Activated naive CD4-positive, alpha-beta T cell treated with anti-CD3 and anti-CD28 coated beads, Interleukin-2, amount 50 U/mL, for 24 hours (primary cell): ENCODE measurements at regions not wholly inside any gene's neighbourhood (a gene's known extent, or its start where the extent isn't known, plus 50 kb on each side); places are given as distances from the start of the nearest gene placed in this dataset.
"Not testable (repeated sequence)": the region's sequence is repeated elsewhere in the genome, so short reads cannot be mapped to it uniquely, and the experiment has no call there.

Source experiments
- H3K27ac Mint-ChIP-seq: one replicate; pipeline ENCODE4 v1.8.0; 2021; ENCODE audit warnings: mild to moderate bottlenecking, mixed read lengths
- H3K27me3 Mint-ChIP-seq: one replicate; pipeline ENCODE4 v1.8.0; 2021; ENCODE audit warnings: mixed read lengths
- H3K36me3 Mint-ChIP-seq: one replicate; pipeline ENCODE4 v1.8.0; 2021; ENCODE audit warnings: mixed read lengths
- H3K4me1 Mint-ChIP-seq: one replicate; pipeline ENCODE4 v1.8.0; 2021; ENCODE audit warnings: mixed read lengths
- H3K4me3 Mint-ChIP-seq: one replicate; pipeline ENCODE4 v1.8.0; 2021; ENCODE audit warnings: mild to moderate bottlenecking, mixed read lengths
- H3K9me3 Mint-ChIP-seq: one replicate; pipeline ENCODE4 v1.8.0; 2021; ENCODE audit warnings: mixed read lengths

DNA sequence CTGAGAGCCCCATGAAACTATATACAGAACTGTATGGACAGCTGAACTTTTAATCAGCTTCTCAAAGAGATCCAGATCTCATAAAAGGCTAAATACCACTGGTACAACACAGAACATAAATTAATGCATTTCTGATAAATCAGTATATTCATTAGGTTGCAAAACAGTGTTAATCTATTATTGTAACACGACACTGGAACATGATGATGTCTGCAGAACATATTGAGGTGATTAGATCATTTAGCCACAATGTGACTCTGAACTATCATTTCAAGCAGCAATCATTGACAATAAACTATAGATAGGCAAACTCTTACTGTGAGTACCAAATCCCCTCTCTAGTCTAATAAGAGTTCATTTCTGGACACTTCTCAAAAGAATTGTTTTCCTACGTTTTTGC lies 50.3 kb downstream of the GASK1B start:
- no peaks in the 10 kb centered on the region for H3K9me3 Mint-ChIP-seq
- no peaks in the 10 kb centered on the region for H3K4me1 Mint-ChIP-seq
- H3K27me3 Mint-ChIP-seq = no peaks in the 10 kb centered on the region
- H3K36me3 Mint-ChIP-seq = no peaks in the 10 kb centered on the region
- H3K27ac Mint-ChIP-seq = no peak overlapping the region
- no peak overlapping the region for H3K4me3 Mint-ChIP-seq

DNA sequence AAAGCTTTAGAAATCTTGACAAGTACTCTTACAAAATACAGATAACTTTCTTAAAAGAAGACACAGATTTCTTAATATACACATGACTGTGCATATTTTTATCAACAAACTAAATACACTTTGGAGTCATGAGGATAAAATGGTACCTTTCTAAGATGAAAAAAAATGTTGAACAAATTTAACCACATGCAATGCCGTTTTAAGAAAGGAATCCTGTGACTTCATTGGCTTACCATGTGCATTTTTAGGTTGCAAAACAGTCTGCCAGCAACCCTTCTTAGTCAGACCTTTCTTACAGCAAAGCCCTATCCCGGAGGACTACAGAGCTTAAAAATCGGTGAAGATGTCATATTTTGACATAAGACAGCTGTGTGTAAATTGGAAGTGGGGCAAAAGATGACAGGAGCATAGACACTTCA lies 51.7 kb downstream of the GASK1B start:
- Mint-ChIP-seq H3K27me3 (no peaks in the 10 kb centered on the region), H3K27ac (no peak overlapping the region), H3K4me3 (no peak overlapping the region), H3K4me1 (no peaks in the 10 kb centered on the region), H3K36me3 (no peaks in the 10 kb centered on the region), H3K9me3 (no peaks in the 10 kb centered on the region)

DNA sequence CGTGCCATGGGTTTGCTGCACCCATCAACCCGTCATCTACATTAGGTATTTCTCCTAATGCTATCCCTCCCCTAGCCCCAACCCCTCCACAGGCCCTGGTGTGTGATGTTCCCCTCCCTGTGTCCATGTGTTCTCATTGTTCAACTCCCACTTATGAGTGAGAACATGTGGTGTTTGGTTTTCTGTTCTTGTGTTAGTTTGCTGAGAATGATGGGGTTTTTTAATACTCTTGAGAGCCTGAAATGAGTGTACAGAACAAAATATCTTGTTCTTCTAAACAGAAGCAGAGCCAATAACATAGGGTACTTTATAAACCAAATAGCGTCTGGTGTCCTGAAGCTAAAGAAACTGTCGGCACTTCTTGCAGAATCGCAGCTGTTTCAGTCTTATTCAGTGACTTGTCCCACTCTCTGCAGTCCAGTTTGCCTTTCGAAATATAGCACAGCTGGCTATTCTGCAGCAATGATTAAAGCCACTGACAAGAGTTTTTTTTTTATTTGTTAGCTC lies 52.1 kb downstream of the GASK1B start:
- not testable (repeated sequence) for H3K4me1 Mint-ChIP-seq, H3K36me3 Mint-ChIP-seq, H3K27ac Mint-ChIP-seq, H3K27me3 Mint-ChIP-seq, H3K4me3 Mint-ChIP-seq, H3K9me3 Mint-ChIP-seq

DNA sequence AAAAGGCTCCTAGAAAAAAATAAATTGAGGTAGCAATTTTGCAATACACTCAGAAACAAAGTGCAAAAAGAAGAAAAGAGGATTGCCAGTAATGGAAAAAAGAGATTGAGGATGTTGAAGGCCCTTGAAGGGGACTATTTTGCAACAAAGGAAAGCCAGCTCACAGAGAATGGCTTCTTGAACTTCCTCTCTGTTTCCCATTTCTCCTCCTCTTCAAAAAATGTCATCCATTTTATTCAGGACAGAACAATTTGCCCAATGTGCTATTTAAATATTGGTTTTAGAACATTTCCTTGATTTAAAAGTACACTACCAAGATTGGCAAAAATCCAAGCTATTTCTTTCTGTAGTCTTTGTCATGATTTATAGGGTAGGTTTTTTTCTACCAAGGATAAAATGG lies 60.2 kb downstream of the GASK1B start:
- Mint-ChIP-seq H3K36me3 (no peaks in the 10 kb centered on the region), H3K27me3 (peaks cover 3% of the 10 kb centered on the region), H3K4me3 (no peak overlapping the region), H3K4me1 (no peaks in the 10 kb centered on the region), H3K27ac (no peak overlapping the region), H3K9me3 (no peaks in the 10 kb centered on the region)

DNA sequence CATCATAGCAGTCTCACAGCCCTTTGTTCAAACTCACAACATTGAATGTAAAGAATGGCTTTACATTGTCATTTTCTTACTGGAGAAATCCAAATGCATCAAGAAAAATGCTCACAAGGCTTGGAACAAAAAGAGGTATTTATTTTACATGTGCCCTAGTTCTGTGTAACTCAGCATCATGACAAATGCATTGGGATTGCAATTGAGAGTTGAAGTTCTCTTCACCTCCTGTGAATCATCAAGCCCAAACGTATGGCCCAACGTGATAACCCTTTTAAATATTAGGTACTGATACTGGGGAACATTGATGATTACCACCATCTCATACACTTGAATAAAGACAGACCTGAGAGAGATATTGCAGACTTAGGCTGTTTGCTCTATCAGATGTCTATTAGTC lies 61.6 kb downstream of the GASK1B start:
- H3K27ac Mint-ChIP-seq = no peak overlapping the region
- no peaks in the 10 kb centered on the region for H3K4me1 Mint-ChIP-seq
- H3K27me3 Mint-ChIP-seq = peaks cover 3% of the 10 kb centered on the region
- no peaks in the 10 kb centered on the region for H3K36me3 Mint-ChIP-seq
- no peak overlapping the region for H3K4me3 Mint-ChIP-seq
- H3K9me3 Mint-ChIP-seq = no peaks in the 10 kb centered on the region

DNA sequence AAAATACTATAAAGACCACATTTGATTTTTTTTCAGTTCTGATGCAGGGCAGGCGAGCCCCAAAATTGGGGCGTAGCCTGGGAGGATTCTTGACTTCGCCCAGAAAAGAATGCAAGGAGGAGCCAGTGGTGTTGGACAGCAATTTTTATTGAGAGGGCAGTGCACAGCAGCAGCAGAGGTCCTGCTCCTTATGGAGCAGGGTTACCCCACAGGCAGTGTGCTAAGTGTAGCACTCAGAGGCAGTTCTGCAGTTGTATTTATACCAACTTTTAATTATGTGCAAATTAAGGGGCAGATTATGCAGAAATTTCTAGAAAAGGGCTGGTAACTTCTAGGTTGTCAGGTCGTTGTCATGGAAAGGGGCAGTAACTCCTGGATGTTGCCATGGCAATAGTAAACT lies 69.9 kb downstream of the GASK1B start:
- H3K9me3 Mint-ChIP-seq = no peaks in the 10 kb centered on the region
- no peaks in the 10 kb centered on the region for H3K36me3 Mint-ChIP-seq
- H3K27ac Mint-ChIP-seq = no peak overlapping the region
- H3K27me3 Mint-ChIP-seq = no peaks in the 10 kb centered on the region
- H3K4me3 Mint-ChIP-seq = no peak overlapping the region
- H3K4me1 Mint-ChIP-seq = no peaks in the 10 kb centered on the region

DNA sequence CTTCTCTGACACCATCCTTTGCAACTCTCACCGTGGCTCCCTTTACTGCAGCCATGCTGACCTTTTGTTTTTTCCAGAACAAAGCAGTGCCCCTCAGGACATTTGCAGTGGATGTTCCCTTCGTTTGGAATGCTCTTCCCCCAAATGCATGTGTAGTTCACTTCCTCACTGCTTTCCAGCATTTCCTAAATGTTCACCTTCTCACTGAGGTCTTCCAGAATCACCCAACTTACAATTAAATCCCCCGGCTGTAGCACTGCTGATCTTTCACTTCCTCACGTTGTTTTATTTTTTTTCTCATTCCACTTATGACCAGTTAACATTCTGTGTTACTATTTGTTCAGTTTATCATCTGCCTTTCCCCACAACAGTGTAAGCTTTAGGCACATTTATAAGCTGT lies 73.1 kb downstream of the GASK1B start:
- no peak overlapping the region for H3K27ac Mint-ChIP-seq

DNA sequence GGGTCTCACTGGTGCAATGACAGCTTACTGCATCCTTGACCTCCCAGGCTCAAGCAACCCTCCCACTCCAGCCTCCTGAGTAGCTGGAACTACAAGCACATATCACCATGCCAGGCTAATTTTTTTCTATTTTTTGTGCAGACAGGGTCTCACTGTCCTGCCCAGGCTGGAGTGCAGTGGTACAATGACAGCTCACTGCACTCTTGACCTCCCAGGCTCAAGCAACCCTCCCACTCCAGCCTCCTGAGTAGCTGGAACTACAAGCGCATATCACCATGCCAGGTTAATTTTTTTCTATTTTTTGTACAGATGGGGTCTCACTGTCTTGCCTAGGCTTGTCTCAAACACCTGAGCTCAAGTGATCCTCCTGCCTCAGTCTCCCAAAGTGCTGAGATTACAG lies 74.0 kb downstream of the GASK1B start:
- H3K4me1 Mint-ChIP-seq = no peaks in the 10 kb centered on the region
- no peak overlapping the region for H3K4me3 Mint-ChIP-seq
- no peaks in the 10 kb centered on the region for H3K27me3 Mint-ChIP-seq
- no peak overlapping the region for H3K27ac Mint-ChIP-seq
- H3K9me3 Mint-ChIP-seq = no peaks in the 10 kb centered on the region
- H3K36me3 Mint-ChIP-seq = no peaks in the 10 kb centered on the region

More for the DNA sequence above, 73.1 kb downstream of the GASK1B start:
- H3K36me3 Mint-ChIP-seq = no peaks in the 10 kb centered on the region
- H3K4me1 Mint-ChIP-seq = no peaks in the 10 kb centered on the region
- H3K9me3 Mint-ChIP-seq = no peaks in the 10 kb centered on the region
- no peaks in the 10 kb centered on the region for H3K27me3 Mint-ChIP-seq
- no peak overlapping the region for H3K4me3 Mint-ChIP-seq

DNA sequence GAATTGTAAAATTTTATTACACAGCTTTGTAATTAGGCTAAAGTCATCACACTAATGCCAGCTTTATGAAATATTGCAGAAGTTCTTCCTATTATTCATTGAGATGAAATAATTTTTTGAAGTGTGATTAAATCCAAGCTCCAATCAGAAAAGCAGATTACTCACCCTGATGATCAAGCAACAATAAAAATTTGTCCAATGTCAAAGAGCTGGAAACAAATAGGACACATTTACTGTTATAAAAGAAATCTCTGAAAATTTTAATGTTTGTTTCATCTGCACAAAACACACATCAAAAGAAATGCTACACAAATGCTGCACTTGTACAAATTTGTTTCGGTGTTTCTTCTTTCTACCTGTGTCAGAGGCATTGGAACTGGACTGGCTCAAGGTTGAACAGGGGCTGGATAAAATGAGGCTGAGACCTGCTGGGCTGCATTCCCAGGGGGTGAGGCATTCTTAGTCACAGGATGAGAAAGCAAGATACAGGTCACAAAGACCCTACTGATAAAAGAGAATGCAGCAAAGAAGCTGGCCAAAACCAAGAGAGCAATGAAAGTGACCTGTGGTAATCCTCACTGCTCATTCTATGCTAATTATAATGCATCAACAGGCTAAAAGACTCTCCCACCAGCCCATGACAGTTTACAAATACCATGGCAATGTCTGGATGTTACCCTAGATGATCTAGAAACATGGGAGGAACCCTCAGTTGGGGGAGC lies 78.3 kb downstream of the GASK1B start:
- H3K4me3 Mint-ChIP-seq = no peak overlapping the region
- peaks cover 4% of the 10 kb centered on the region for H3K9me3 Mint-ChIP-seq
- H3K36me3 Mint-ChIP-seq = no peaks in the 10 kb centered on the region
- H3K4me1 Mint-ChIP-seq = no peaks in the 10 kb centered on the region
- no peak overlapping the region for H3K27ac Mint-ChIP-seq
- H3K27me3 Mint-ChIP-seq = no peaks in the 10 kb centered on the region

DNA sequence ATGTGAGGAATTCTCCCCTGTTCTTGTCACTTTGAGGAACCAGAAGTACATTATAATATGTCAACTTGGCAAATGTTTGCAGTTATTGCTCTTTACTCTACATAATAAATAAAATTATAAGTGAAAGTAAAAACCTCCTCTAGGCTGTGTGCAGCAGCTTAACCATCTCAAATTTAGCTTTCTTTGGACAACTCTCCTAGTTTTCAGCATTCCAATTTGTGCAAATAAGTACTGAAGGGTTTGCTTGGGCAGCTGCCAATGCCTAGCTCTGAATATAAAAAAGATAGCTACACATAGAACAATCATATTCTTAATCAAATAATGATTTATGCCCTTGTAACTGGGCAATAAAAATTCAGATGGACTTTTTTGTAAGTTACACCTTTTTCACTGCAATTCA lies 82.5 kb downstream of the GASK1B start:
- Mint-ChIP-seq H3K4me1 (no peaks in the 10 kb centered on the region), H3K27me3 (no peaks in the 10 kb centered on the region), H3K27ac (no peak overlapping the region), H3K9me3 (peaks cover 4% of the 10 kb centered on the region), H3K36me3 (no peaks in the 10 kb centered on the region), H3K4me3 (no peak overlapping the region)

DNA sequence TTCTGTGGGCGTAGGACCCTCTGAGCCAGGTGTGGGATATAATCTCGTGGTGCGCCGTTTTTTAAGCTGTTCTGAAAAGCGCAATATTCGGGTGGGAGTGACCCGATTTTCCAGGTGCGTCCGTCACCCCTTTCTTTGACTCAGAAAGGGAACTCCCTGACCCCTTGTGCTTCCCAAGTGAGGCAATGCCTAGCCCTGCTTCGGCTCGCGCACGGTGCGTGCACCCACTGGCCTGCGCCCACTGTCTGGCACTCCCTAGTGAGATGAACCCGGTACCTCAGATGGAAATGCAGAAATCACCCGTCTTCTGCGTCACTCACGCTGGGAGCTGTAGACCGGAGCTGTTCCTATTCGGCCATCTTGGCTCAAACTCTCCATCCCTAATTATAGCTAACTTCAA lies 82.9 kb downstream of the GASK1B start:
- H3K27ac Mint-ChIP-seq, H3K9me3 Mint-ChIP-seq, H3K4me1 Mint-ChIP-seq, H3K36me3 Mint-ChIP-seq, H3K27me3 Mint-ChIP-seq, H3K4me3 Mint-ChIP-seq: not testable (repeated sequence)

DNA sequence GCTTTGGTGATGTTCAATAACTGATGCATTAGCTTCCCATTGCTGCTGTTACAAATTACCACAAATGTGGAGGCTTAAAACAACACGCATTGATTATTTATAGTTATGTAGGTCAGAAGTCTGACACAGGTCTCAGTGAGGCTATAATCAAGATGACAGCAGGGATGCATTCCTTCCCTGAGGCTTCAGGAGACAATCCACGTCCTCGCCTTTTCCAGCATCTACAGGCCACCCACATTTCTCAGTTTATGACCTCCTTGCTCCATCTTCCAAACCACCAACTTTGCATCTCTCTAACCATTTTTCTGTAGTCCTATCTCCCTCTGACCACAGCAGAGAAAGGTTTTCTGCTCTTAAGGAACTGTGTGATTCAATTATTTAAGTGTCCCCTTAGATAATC lies 92.5 kb downstream of the GASK1B start:
- H3K4me1 Mint-ChIP-seq = no peaks in the 10 kb centered on the region

DNA sequence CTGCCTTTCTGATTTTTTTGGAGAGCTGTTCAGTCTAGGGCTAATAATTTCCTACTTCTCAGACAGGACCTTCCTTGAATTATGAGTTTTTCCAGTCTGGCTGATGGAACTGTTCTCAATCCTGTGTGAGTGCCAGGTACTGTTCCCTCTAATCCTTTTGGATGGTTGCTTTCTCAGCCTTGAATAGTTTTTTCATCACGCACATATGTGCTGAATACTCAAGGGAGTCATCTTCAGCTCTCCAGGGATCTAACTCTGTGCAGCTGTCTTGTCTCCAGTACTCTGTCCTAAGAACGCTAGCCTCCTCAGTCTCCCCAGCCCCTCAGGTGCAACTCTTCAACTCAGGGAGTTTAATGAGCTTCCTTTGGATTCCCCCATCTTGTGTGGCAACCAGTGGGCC lies 93.2 kb downstream of the GASK1B start:
- Mint-ChIP-seq H3K27me3 (no peaks in the 10 kb centered on the region), H3K4me3 (no peak overlapping the region), H3K4me1 (no peaks in the 10 kb centered on the region), H3K9me3 (peaks cover 13% of the 10 kb centered on the region), H3K36me3 (no peaks in the 10 kb centered on the region), H3K27ac (no peak overlapping the region)

More for the DNA sequence above, 92.5 kb downstream of the GASK1B start:
- no peaks in the 10 kb centered on the region for H3K27me3 Mint-ChIP-seq
- H3K36me3 Mint-ChIP-seq = no peaks in the 10 kb centered on the region
- no peak overlapping the region for H3K4me3 Mint-ChIP-seq
- H3K27ac Mint-ChIP-seq = no peak overlapping the region
- H3K9me3 Mint-ChIP-seq = peaks cover 13% of the 10 kb centered on the region

DNA sequence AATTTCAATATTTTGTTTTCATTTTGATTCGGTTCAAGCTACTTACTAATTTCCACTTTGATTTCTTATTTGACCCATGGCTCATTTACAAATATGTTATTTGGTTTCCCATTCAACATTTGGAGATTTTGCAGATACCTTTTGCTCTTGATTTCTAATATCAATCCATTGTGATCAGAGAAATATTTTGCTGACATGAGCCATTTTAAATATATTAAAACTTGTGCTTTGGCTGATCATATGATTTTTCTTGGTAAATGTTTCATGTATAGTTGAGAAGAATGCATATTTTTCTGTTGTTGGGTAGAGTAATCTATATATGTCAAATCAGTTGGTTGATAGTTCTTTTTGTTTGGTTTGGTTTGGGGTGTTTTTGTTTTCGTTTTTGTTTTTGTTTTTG lies 95.0 kb downstream of the GASK1B start:
- H3K9me3 Mint-ChIP-seq = peaks cover 8% of the 10 kb centered on the region
- no peaks in the 10 kb centered on the region for H3K27me3 Mint-ChIP-seq
- H3K27ac Mint-ChIP-seq = no peak overlapping the region
- H3K4me1 Mint-ChIP-seq = no peaks in the 10 kb centered on the region
- no peaks in the 10 kb centered on the region for H3K36me3 Mint-ChIP-seq
- H3K4me3 Mint-ChIP-seq = no peak overlapping the region

DNA sequence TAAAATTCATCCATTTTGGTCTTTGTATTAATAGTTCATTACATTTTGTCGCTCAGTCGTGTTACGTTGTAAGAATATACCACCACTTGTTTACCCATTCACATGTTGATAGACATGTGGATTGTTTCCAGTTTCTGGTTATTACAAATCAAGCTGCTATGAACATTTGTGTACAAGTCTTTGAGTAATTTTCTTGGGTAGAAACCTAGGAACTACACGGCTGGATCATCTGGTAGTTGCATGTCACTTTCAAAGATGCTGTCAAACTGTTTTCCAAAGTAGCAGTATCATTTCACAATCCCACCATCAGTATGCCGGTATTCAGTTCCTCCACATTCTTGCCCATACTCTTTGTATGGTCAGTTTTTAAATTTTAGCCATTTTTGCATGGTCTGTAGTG lies 98.0 kb downstream of the GASK1B start:
- H3K36me3 Mint-ChIP-seq = no peaks in the 10 kb centered on the region

DNA sequence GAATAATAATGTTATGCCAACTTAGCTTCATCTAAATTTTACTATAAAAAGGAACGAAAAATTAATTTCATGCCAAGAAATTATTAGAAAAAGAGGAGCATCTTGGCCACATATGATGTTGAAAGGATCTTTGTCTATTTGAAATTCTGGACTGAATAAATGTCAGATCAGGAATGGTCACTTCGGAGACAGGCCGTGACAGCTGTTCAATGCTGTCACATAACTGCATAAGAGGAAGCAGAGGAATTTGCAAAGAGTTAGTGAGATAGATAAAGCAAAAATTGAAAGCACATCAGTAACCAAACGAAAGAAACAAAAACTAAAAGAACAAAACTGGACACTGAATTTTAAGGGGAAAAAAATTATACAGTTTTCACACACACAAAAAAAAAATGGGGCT lies 100.9 kb downstream of the GASK1B start:
- H3K27ac Mint-ChIP-seq = no peak overlapping the region
- no peaks in the 10 kb centered on the region for H3K36me3 Mint-ChIP-seq
- H3K4me3 Mint-ChIP-seq = no peak overlapping the region
- H3K9me3 Mint-ChIP-seq = no peaks in the 10 kb centered on the region
- H3K27me3 Mint-ChIP-seq = no peaks in the 10 kb centered on the region
- H3K4me1 Mint-ChIP-seq = no peaks in the 10 kb centered on the region

More for the DNA sequence above, 98.0 kb downstream of the GASK1B start:
- no peak overlapping the region for H3K27ac Mint-ChIP-seq
- no peaks in the 10 kb centered on the region for H3K27me3 Mint-ChIP-seq
- H3K4me3 Mint-ChIP-seq = no peak overlapping the region
- peaks cover 8% of the 10 kb centered on the region for H3K9me3 Mint-ChIP-seq
- H3K4me1 Mint-ChIP-seq = no peaks in the 10 kb centered on the region

DNA sequence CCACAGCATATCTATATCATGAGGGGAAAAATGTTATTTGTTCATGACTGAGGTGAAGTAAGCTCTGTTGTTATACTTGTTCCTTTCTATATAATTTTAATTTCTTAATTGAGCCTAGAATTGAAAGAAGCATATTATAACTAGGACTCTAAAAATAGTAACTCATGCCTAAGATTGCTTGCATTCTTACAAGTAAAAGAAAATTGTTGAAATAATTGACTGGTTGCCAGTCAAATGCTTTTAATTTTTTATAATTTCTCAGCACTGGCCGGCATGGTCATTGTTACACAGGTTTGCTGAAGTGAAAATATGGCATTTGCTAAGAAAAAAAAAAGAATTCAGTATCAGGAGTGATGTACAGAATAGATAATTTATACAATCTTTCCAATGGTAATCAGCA lies 104.8 kb downstream of the GASK1B start:
- no peaks in the 10 kb centered on the region for H3K36me3 Mint-ChIP-seq
- no peaks in the 10 kb centered on the region for H3K4me1 Mint-ChIP-seq
- H3K4me3 Mint-ChIP-seq = no peak overlapping the region
- no peaks in the 10 kb centered on the region for H3K9me3 Mint-ChIP-seq
- H3K27me3 Mint-ChIP-seq = no peaks in the 10 kb centered on the region
- no peak overlapping the region for H3K27ac Mint-ChIP-seq
